ENCODE measurements at regions not wholly inside any gene's neighbourhood (a gene's known extent, or its start where the extent isn't known, plus 50 kb on each side); places are given as distances from the start of the nearest gene placed in this dataset.

GRCh38 chr1:221887415-221887746, 145.5 kb upstream of the DUSP10 start:
- Histone ChIP-seq H3F3A (ENCODE audit: insufficient read depth, low read length, poor library complexity, severe bottlenecking) (no peaks in the 10 kb centered on the region), H3K4me2 (ENCODE audit: low read length) (no peak overlapping the region), H3K4me3 (ENCODE audit: low read length) (no peak overlapping the region), H3K79me2 (replicated peaks; ENCODE audit: insufficient read depth, low read length) (no peaks in the 10 kb centered on the region), H3K27ac (ENCODE audit: low read length) (no peak overlapping the region), H2AFZ (ENCODE audit: low read depth, low read length) (no peak overlapping the region), H4K20me1 (ENCODE audit: insufficient read depth) (no peaks in the 10 kb centered on the region), H3K9ac (ENCODE audit: low read length) (no peak overlapping the region), H3K36me3 (ENCODE audit: insufficient read depth, low read length) (no peaks in the 10 kb centered on the region), H3K9me2 (ENCODE audit: insufficient read depth, low read length) (no peaks in the 10 kb centered on the region), H3K27me3 (ENCODE audit: insufficient read depth, low read depth, low read length) (no peaks in the 10 kb centered on the region), H3K9me3 (ENCODE audit: low read length) (no peaks in the 10 kb centered on the region)
- TF ChIP-seq EZH2 (IDR thresholded peaks at IDR 0.05; ENCODE audit: borderline replicate concordance, insufficient read depth, low read length, poor library complexity, severe bottlenecking) (no peak), EP300 (conservative IDR thresholded peaks at IDR 0.05; ENCODE audit: poor library complexity, severe bottlenecking) (no peak), MXI1 (conservative IDR thresholded peaks at IDR 0.05; ENCODE audit: poor library complexity, severe bottlenecking) (no peak), POLR2AphosphoS5 (IDR thresholded peaks at IDR 0.05) (no peak), CTCF (IDR thresholded peaks at IDR 0.05; ENCODE audit: poor library complexity, severe bottlenecking) (no peak), REST (IDR thresholded peaks at IDR 0.05; ENCODE audit: borderline replicate concordance) (no peak), RAD21 (conservative IDR thresholded peaks at IDR 0.05) (no peak), TAF1 (IDR thresholded peaks at IDR 0.05; ENCODE audit: low read depth) (no peak), SMC3 (conservative IDR thresholded peaks at IDR 0.05; ENCODE audit: poor library complexity) (no peak)

- no peaks in the 10 kb centered on the region for H3K79me2 ChIP-seq (replicated peaks; ENCODE audit: insufficient read depth, low read length)
- H3K36me3 ChIP-seq (ENCODE audit: insufficient read depth, low read length), result no peaks in the 10 kb centered on the region
- H3K27me3 ChIP-seq (ENCODE audit: insufficient read depth, low read depth, low read length), result no peaks in the 10 kb centered on the region
- H3K9me2 ChIP-seq (ENCODE audit: insufficient read depth, low read length), result no peaks in the 10 kb centered on the region
- no peak overlapping the region for H3K4me2 ChIP-seq (ENCODE audit: low read length)
- H4K20me1 ChIP-seq (ENCODE audit: insufficient read depth), result no peaks in the 10 kb centered on the region
- no peak overlapping the region for H3K27ac ChIP-seq (ENCODE audit: low read length)
- H3F3A ChIP-seq (ENCODE audit: insufficient read depth, low read length, poor library complexity, severe bottlenecking), result no peaks in the 10 kb centered on the region
- no peak overlapping the region for H3K4me3 ChIP-seq (ENCODE audit: low read length)
- TF ChIP-seq REST (IDR thresholded peaks at IDR 0.05; ENCODE audit: borderline replicate concordance) (no peak), RAD21 (conservative IDR thresholded peaks at IDR 0.05) (no peak), MXI1 (conservative IDR thresholded peaks at IDR 0.05; ENCODE audit: poor library complexity, severe bottlenecking) (no peak), EP300 (conservative IDR thresholded peaks at IDR 0.05; ENCODE audit: poor library complexity, severe bottlenecking) (no peak), POLR2AphosphoS5 (IDR thresholded peaks at IDR 0.05) (no peak), TAF1 (IDR thresholded peaks at IDR 0.05; ENCODE audit: low read depth) (no peak), SMC3 (conservative IDR thresholded peaks at IDR 0.05; ENCODE audit: poor library complexity) (no peak), CTCF (IDR thresholded peaks at IDR 0.05; ENCODE audit: poor library complexity, severe bottlenecking) (no peak), EZH2 (IDR thresholded peaks at IDR 0.05; ENCODE audit: borderline replicate concordance, insufficient read depth, low read length, poor library complexity, severe bottlenecking) (no peak)
- H3K9ac ChIP-seq (ENCODE audit: low read length), result no peak overlapping the region
- no peaks in the 10 kb centered on the region for H3K9me3 ChIP-seq (ENCODE audit: low read length)
- no peak overlapping the region for H2AFZ ChIP-seq (ENCODE audit: low read depth, low read length)
Measured at GRCh38 chr1:221886743-221887414, 145.0 kb upstream of the DUSP10 start.

Measured in neural cell (in vitro differentiated cells).